ENCODE measurements at regions not wholly inside any gene's neighbourhood (a gene's known extent, or its start where the extent isn't known, plus 50 kb on each side); places are given as distances from the start of the nearest gene placed in this dataset.

DNA sequence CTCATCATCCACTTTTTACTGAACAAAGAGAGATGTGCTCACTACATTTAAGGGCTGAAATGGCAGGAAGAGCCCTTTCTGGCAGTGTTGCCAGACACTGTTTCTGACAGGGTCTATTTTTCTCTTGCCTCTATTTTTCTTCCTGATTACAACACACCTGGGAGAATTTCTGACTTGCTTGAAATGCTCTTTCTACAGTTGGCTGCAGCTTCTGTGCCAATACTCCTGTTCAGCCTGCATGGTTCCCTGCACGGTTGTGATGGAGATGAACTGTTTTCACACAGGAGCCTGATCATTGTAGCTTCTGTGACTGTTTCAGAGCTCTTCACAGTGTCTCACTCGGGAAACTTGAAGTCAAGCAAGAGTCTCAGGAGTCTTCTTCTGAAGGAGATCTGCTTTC is 83.0 kb upstream of the DLG1 start:
- TF ChIP-seq POLR2A (IDR thresholded peaks at IDR 0.05) = no peak
- TF ChIP-seq, protein P1, sequence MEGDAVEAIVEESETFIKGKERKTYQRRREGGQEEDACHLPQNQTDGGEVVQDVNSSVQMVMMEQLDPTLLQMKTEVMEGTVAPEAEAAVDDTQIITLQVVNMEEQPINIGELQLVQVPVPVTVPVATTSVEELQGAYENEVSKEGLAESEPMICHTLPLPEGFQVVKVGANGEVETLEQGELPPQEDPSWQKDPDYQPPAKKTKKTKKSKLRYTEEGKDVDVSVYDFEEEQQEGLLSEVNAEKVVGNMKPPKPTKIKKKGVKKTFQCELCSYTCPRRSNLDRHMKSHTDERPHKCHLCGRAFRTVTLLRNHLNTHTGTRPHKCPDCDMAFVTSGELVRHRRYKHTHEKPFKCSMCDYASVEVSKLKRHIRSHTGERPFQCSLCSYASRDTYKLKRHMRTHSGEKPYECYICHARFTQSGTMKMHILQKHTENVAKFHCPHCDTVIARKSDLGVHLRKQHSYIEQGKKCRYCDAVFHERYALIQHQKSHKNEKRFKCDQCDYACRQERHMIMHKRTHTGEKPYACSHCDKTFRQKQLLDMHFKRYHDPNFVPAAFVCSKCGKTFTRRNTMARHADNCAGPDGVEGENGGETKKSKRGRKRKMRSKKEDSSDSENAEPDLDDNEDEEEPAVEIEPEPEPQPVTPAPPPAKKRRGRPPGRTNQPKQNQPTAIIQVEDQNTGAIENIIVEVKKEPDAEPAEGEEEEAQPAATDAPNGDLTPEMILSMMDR (IDR thresholded peaks at IDR 0.05) = no peak
